HG02678 (cell line): ENCODE measurements at regions not wholly inside any gene's neighbourhood (a gene's known extent, or its start where the extent isn't known, plus 50 kb on each side); places are given as distances from the start of the nearest gene placed in this dataset.
"Not testable (repeated sequence)": the region's sequence is repeated elsewhere in the genome, so short reads cannot be mapped to it uniquely, and the experiment has no call there.

Experiments used
- ATAC-seq: cut with Tn5 transposase; IDR thresholded peaks from one replicate; pipeline ENCODE4 v1.9.1; 2021; ENCODE audit warnings: mild to moderate bottlenecking, moderate library complexity; ENCODE audit not compliant: unreplicated experiment

- no peak for ATAC-seq
Observed at GRCh38 chr14:89699071-89699470, 255.5 kb downstream of the EFCAB11 start.

- ATAC-seq = no peak
Observed at GRCh38 chr14:89697281-89698060, 257.1 kb downstream of the EFCAB11 start.

- no peak for ATAC-seq
Observed at GRCh38 chr14:89695846-89696245, 258.7 kb downstream of the EFCAB11 start.

GRCh38 chr14:89690139-89690538 is 264.4 kb downstream of the EFCAB11 start:
- ATAC-seq = no peak

- ATAC-seq = not testable (repeated sequence)
Observed at GRCh38 chr14:89689711-89690110, 264.8 kb downstream of the EFCAB11 start.

- no peak for ATAC-seq
Observed at GRCh38 chr14:89688507-89689211, 265.9 kb downstream of the EFCAB11 start.

- ATAC-seq = not testable (repeated sequence)
Observed at GRCh38 chr14:89687129-89687528, 267.4 kb downstream of the EFCAB11 start.

GRCh38 chr14:89684139-89684538 is 267.1 kb upstream of the FOXN3 start:
- no peak for ATAC-seq

GRCh38 chr14:89681086-89682018 is 264.3 kb upstream of the FOXN3 start:
- peak; percentile 83 for ATAC-seq

GRCh38 chr14:89680156-89680555 is 263.1 kb upstream of the FOXN3 start:
- ATAC-seq = no peak

GRCh38 chr14:89678768-89679167 is 261.7 kb upstream of the FOXN3 start:
- ATAC-seq = no peak

GRCh38 chr14:89675590-89675989 is 258.6 kb upstream of the FOXN3 start:
- ATAC-seq = no peak

GRCh38 chr14:89674936-89675335 is 257.9 kb upstream of the FOXN3 start:
- no peak for ATAC-seq

GRCh38 chr14:89674240-89674639 is 257.2 kb upstream of the FOXN3 start:
- ATAC-seq = no peak

- ATAC-seq = no peak
Observed at GRCh38 chr14:89673512-89674225, 256.6 kb upstream of the FOXN3 start.

GRCh38 chr14:89672636-89673511 is 255.8 kb upstream of the FOXN3 start:
- ATAC-seq = no peak

GRCh38 chr14:89669193-89669592 is 252.2 kb upstream of the FOXN3 start:
- peak; percentile 83 for ATAC-seq

- ATAC-seq = no peak
Observed at GRCh38 chr14:89667983-89668382, 250.9 kb upstream of the FOXN3 start.

GRCh38 chr14:89665300-89666081 is 248.5 kb upstream of the FOXN3 start:
- not testable (repeated sequence) for ATAC-seq
